SH-SY5Y (cell line): ENCODE measurements at regions not wholly inside any gene's neighbourhood (a gene's known extent, or its start where the extent isn't known, plus 50 kb on each side); places are given as distances from the start of the nearest gene placed in this dataset.

ENCODE experiments used
- GATA2 ChIP-seq: IDR thresholded peaks from 2 replicates; pipeline ENCODE4 v1.6.1; 2011; ENCODE audit warnings: mild to moderate bottlenecking, low read depth, low read length
- GATA3 ChIP-seq: IDR thresholded peaks from 2 replicates; pipeline ENCODE4 v1.6.1; 2011; ENCODE audit warnings: low read depth, mild to moderate bottlenecking, low read length, moderate library complexity

- TF ChIP-seq GATA2 (no peak; the same call in 1 of the 2 replicates), GATA3 (no peak)
Observed at GRCh38 chr13:69565334-69565733, 542.3 kb upstream of the ATXN8OS start.
